ENCODE measurements at regions not wholly inside any gene's neighbourhood (a gene's known extent, or its start where the extent isn't known, plus 50 kb on each side); places are given as distances from the start of the nearest gene placed in this dataset.
"Not testable (repeated sequence)": the region's sequence is repeated elsewhere in the genome, so short reads cannot be mapped to it uniquely, and the experiment has no call there.

GRCh38 chr7:83849131-83849530 lies 200.2 kb upstream of the SEMA3E start:
- H3K36me3 ChIP-seq (ENCODE audit: control insufficient read depth, insufficient read depth, low read length), result no peaks in the 10 kb centered on the region
- H3K4me3 ChIP-seq (replicated peaks; ENCODE audit: low read depth, low read length), result no peak overlapping the region
- no peaks in the 10 kb centered on the region for H3K27me3 ChIP-seq (replicated peaks; ENCODE audit: control insufficient read depth, insufficient read depth, low read length)
- TF ChIP-seq CTCF (IDR thresholded peaks at IDR 0.05; ENCODE audit: insufficient read depth, low read length, poor library complexity, severe bottlenecking), result no peak
- DNase-seq (ENCODE audit: extremely low read depth, insufficient read length), result no peak

GRCh38 chr7:83842894-83843293 lies 194.0 kb upstream of the SEMA3E start:
- H3K36me3 ChIP-seq (ENCODE audit: control insufficient read depth, insufficient read depth, low read length), result no peaks in the 10 kb centered on the region
- no peak for DNase-seq (ENCODE audit: extremely low read depth, insufficient read length)
- no peak overlapping the region for H3K4me3 ChIP-seq (replicated peaks; ENCODE audit: low read depth, low read length)
- H3K27me3 ChIP-seq (replicated peaks; ENCODE audit: control insufficient read depth, insufficient read depth, low read length), result no peaks in the 10 kb centered on the region
- TF ChIP-seq CTCF (IDR thresholded peaks at IDR 0.05; ENCODE audit: insufficient read depth, low read length, poor library complexity, severe bottlenecking), result no peak

- DNase-seq (ENCODE audit: extremely low read depth, insufficient read length), result no peak
- Histone ChIP-seq H3K36me3 (ENCODE audit: control insufficient read depth, insufficient read depth, low read length) (no peaks in the 10 kb centered on the region), H3K4me3 (replicated peaks; ENCODE audit: low read depth, low read length) (no peak overlapping the region), H3K27me3 (replicated peaks; ENCODE audit: control insufficient read depth, insufficient read depth, low read length) (no peaks in the 10 kb centered on the region)
- TF ChIP-seq CTCF (IDR thresholded peaks at IDR 0.05; ENCODE audit: insufficient read depth, low read length, poor library complexity, severe bottlenecking), result no peak
These were observed 188.7 kb upstream of the SEMA3E start for GRCh38 chr7:83837683-83838082.

GRCh38 chr7:83836028-83836427 lies 187.1 kb upstream of the SEMA3E start:
- no peak for TF ChIP-seq CTCF (IDR thresholded peaks at IDR 0.05; ENCODE audit: insufficient read depth, low read length, poor library complexity, severe bottlenecking)
- H3K36me3 ChIP-seq (ENCODE audit: control insufficient read depth, insufficient read depth, low read length), result no peaks in the 10 kb centered on the region
- H3K27me3 ChIP-seq (replicated peaks; ENCODE audit: control insufficient read depth, insufficient read depth, low read length), result no peaks in the 10 kb centered on the region
- no peak overlapping the region for H3K4me3 ChIP-seq (replicated peaks; ENCODE audit: low read depth, low read length)
- no peak for DNase-seq (ENCODE audit: extremely low read depth, insufficient read length)

- no peaks in the 10 kb centered on the region for H3K36me3 ChIP-seq (ENCODE audit: control insufficient read depth, insufficient read depth, low read length)
- H3K4me3 ChIP-seq (replicated peaks; ENCODE audit: low read depth, low read length), result no peak overlapping the region
- TF ChIP-seq CTCF (IDR thresholded peaks at IDR 0.05; ENCODE audit: insufficient read depth, low read length, poor library complexity, severe bottlenecking), result no peak
- no peak for DNase-seq (ENCODE audit: extremely low read depth, insufficient read length)
- H3K27me3 ChIP-seq (replicated peaks; ENCODE audit: control insufficient read depth, insufficient read depth, low read length), result no peaks in the 10 kb centered on the region
These were observed 186.5 kb upstream of the SEMA3E start for GRCh38 chr7:83835424-83835823.

GRCh38 chr7:83833721-83834120 lies 184.8 kb upstream of the SEMA3E start:
- not testable (repeated sequence) for H3K27me3 ChIP-seq (replicated peaks; ENCODE audit: control insufficient read depth, insufficient read depth, low read length); H3K36me3 ChIP-seq (ENCODE audit: control insufficient read depth, insufficient read depth, low read length); H3K4me3 ChIP-seq (replicated peaks; ENCODE audit: low read depth, low read length); DNase-seq (ENCODE audit: extremely low read depth, insufficient read length)
